HepG2 (cell line): ENCODE measurements at regions not wholly inside any gene's neighbourhood (a gene's known extent, or its start where the extent isn't known, plus 50 kb on each side); places are given as distances from the start of the nearest gene placed in this dataset.

Experiments
- CHD2 ChIP-seq: IDR thresholded peaks from 2 replicates; pipeline ENCODE4 v1.6.1; 2011; ENCODE audit warnings: low read depth, low read length, improper control_type of control experiment
- HOXA5 ChIP-seq: sonication (generic); formaldehyde crosslinking; IDR thresholded peaks from 2 replicates; pipeline ENCODE4 v1.4.0; 2020; ENCODE audit warnings: missing genetic modification reagents
- NFKBIZ ChIP-seq: IDR thresholded peaks from 2 replicates; pipeline ENCODE4 v1.6.1; 2018; ENCODE audit warnings: missing genetic modification reagents, missing compliant biosample characterization
- NR2C2 ChIP-seq: sonication (generic); formaldehyde crosslinking; IDR thresholded peaks from 2 replicates; pipeline ENCODE4 v1.4.0; 2020; ENCODE audit warnings: missing genetic modification reagents, mild to moderate bottlenecking, moderate library complexity, borderline replicate concordance
- TBP ChIP-seq: sonication (generic); formaldehyde crosslinking; IDR thresholded peaks from 2 replicates; pipeline ENCODE4 v1.5.0; 2020; ENCODE audit warnings: missing genetic modification reagents
- TCF7 ChIP-seq: sonication (generic); IDR thresholded peaks from 2 replicates; pipeline ENCODE4 v1.6.1; 2016; ENCODE audit warnings: antibody characterized with exemption, low read depth
- ZBTB20 ChIP-seq: sonication (generic); formaldehyde crosslinking; IDR thresholded peaks from 2 replicates; pipeline ENCODE4 v1.8.1; 2023; ENCODE audit warnings: missing genetic modification reagents, low read depth, mild to moderate bottlenecking, borderline replicate concordance
- ZFP36 ChIP-seq: fragments of 150-350 bp; IDR thresholded peaks from 2 replicates; pipeline ENCODE4 v1.6.1; 2018; ENCODE audit warnings: borderline replicate concordance, low read length, low read depth; ENCODE audit not compliant: partially characterized antibody
- ZNF256 ChIP-seq: sonication (generic); formaldehyde crosslinking; conservative IDR thresholded peaks from 2 replicates; pipeline ENCODE4 v1.4.0; 2020; ENCODE audit warnings: missing genetic modification reagents
- ZNF558 ChIP-seq: sonication (generic); formaldehyde crosslinking; IDR thresholded peaks from 2 replicates; pipeline ENCODE4 v1.9.0; 2022; ENCODE audit warnings: mild to moderate bottlenecking, missing genetic modification reagents, borderline replicate concordance
- ZNF747 ChIP-seq: sonication (generic); formaldehyde crosslinking; IDR thresholded peaks from 2 replicates; pipeline ENCODE4 v1.8.1; 2023; ENCODE audit warnings: missing genetic modification reagents, mild to moderate bottlenecking, borderline replicate concordance
- TF ChIP-seq, protein P1 (sequence below): sonication (generic); formaldehyde crosslinking; IDR thresholded peaks from 2 replicates; pipeline ENCODE4 v1.4.0; 2020; ENCODE audit warnings: missing genetic modification reagents, low read depth, mild to moderate bottlenecking, borderline replicate concordance
- TF ChIP-seq, protein P2 (sequence below): IDR thresholded peaks from 2 replicates; pipeline ENCODE4 v1.6.1; 2016; ENCODE audit warnings: low read depth, missing genetic modification reagents, missing compliant biosample characterization
- TF ChIP-seq, protein P3 (sequence below): IDR thresholded peaks from 2 replicates; pipeline ENCODE4 v1.6.1; 2016; ENCODE audit warnings: mild to moderate bottlenecking
- TF ChIP-seq, protein P4 (sequence below): sonication (generic); formaldehyde crosslinking; IDR thresholded peaks from 2 replicates; pipeline ENCODE4 v1.5.0; 2020; ENCODE audit warnings: mild to moderate bottlenecking, missing genetic modification reagents
- TF ChIP-seq, protein P5 (sequence below): conservative IDR thresholded peaks from 2 replicates; pipeline ENCODE4 v1.6.1; 2018; ENCODE audit warnings: missing genetic modification reagents
- TF ChIP-seq, protein P6 (sequence below): sonication (generic); formaldehyde crosslinking; IDR thresholded peaks from 2 replicates; pipeline ENCODE4 v1.5.0; 2020; ENCODE audit warnings: mild to moderate bottlenecking, missing genetic modification reagents

DNA sequence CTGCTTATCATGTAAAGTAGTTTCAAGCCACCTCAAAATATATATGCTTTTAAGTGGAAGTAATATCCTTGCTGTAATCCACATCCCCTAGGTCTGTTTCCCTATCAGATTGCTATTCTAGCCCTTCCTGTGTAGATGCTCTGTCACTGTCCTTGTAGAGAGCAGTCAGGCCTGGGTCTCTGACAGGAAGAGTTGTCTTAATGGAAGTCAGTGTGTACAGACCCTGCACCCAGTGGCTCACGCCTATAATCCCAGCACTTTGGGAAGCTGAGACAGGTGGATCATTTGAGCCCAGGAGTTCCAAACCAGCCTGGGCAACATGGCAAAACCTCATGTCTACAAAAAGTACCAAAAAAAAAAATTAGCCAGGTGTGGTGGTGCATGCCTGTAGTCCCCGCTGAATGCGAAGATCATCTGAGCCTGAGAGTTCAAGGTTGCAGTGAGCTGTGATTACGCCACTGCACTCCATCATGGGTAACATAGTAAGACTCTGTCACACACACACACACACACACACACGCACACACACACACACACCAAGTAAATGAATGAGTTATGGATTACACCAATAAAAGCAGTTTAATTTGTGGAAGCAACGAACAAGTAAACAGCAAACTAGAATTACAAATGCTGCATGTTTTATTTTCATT, 70.2 kb upstream of the DSC1 start (continued):
- peak; percentile 71 for TF ChIP-seq NR2C2 (CRISPR knock-in tag)
- TF ChIP-seq ZNF558 (CRISPR knock-in tag) = no peak
- no peak for TF ChIP-seq HOXA5 (CRISPR knock-in tag)
- peak; percentile 28; the same call in 1 of the 2 replicates for TF ChIP-seq TCF7
- no peak for TF ChIP-seq ZBTB20 (CRISPR knock-in tag)
- no peak for TF ChIP-seq NFKBIZ
- TF ChIP-seq ZNF256 = no peak
- TF ChIP-seq ZFP36 = no peak
- TF ChIP-seq, protein P1, sequence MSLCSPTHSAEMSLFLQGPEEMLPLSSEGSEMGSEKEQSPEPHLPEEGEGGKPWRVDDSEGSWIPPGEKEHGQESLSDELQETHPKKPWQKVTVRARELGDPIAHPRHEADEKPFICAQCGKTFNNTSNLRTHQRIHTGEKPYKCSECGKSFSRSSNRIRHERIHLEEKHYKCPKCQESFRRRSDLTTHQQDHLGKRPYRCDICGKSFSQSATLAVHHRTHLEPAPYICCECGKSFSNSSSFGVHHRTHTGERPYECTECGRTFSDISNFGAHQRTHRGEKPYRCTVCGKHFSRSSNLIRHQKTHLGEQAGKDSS (CRISPR knock-in tag) = peak; percentile 64; the same call in 1 of the 2 replicates
- no peak for TF ChIP-seq ZNF747 (CRISPR knock-in tag)
- TF ChIP-seq, protein P2, sequence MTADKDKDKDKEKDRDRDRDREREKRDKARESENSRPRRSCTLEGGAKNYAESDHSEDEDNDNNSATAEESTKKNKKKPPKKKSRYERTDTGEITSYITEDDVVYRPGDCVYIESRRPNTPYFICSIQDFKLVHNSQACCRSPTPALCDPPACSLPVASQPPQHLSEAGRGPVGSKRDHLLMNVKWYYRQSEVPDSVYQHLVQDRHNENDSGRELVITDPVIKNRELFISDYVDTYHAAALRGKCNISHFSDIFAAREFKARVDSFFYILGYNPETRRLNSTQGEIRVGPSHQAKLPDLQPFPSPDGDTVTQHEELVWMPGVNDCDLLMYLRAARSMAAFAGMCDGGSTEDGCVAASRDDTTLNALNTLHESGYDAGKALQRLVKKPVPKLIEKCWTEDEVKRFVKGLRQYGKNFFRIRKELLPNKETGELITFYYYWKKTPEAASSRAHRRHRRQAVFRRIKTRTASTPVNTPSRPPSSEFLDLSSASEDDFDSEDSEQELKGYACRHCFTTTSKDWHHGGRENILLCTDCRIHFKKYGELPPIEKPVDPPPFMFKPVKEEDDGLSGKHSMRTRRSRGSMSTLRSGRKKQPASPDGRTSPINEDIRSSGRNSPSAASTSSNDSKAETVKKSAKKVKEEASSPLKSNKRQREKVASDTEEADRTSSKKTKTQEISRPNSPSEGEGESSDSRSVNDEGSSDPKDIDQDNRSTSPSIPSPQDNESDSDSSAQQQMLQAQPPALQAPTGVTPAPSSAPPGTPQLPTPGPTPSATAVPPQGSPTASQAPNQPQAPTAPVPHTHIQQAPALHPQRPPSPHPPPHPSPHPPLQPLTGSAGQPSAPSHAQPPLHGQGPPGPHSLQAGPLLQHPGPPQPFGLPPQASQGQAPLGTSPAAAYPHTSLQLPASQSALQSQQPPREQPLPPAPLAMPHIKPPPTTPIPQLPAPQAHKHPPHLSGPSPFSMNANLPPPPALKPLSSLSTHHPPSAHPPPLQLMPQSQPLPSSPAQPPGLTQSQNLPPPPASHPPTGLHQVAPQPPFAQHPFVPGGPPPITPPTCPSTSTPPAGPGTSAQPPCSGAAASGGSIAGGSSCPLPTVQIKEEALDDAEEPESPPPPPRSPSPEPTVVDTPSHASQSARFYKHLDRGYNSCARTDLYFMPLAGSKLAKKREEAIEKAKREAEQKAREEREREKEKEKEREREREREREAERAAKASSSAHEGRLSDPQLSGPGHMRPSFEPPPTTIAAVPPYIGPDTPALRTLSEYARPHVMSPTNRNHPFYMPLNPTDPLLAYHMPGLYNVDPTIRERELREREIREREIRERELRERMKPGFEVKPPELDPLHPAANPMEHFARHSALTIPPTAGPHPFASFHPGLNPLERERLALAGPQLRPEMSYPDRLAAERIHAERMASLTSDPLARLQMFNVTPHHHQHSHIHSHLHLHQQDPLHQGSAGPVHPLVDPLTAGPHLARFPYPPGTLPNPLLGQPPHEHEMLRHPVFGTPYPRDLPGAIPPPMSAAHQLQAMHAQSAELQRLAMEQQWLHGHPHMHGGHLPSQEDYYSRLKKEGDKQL (CRISPR knock-in tag) = no peak
- no peak for TF ChIP-seq TBP (CRISPR knock-in tag)
- TF ChIP-seq, protein P3, sequence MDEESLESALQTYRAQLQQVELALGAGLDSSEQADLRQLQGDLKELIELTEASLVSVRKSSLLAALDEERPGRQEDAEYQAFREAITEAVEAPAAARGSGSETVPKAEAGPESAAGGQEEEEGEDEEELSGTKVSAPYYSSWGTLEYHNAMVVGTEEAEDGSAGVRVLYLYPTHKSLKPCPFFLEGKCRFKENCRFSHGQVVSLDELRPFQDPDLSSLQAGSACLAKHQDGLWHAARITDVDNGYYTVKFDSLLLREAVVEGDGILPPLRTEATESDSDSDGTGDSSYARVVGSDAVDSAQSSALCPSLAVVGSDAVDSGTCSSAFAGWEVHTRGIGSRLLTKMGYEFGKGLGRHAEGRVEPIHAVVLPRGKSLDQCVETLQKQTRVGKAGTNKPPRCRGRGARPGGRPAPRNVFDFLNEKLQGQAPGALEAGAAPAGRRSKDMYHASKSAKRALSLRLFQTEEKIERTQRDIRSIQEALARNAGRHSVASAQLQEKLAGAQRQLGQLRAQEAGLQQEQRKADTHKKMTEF = peak; percentile 44; the same call in 1 of the 2 replicates
- TF ChIP-seq CHD2 = no peak
- TF ChIP-seq, protein P4, sequence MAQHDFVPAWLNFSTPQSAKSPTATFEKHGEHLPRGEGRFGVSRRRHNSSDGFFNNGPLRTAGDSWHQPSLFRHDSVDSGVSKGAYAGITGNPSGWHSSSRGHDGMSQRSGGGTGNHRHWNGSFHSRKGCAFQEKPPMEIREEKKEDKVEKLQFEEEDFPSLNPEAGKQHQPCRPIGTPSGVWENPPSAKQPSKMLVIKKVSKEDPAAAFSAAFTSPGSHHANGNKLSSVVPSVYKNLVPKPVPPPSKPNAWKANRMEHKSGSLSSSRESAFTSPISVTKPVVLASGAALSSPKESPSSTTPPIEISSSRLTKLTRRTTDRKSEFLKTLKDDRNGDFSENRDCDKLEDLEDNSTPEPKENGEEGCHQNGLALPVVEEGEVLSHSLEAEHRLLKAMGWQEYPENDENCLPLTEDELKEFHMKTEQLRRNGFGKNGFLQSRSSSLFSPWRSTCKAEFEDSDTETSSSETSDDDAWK = no peak
- TF ChIP-seq, protein P5, sequence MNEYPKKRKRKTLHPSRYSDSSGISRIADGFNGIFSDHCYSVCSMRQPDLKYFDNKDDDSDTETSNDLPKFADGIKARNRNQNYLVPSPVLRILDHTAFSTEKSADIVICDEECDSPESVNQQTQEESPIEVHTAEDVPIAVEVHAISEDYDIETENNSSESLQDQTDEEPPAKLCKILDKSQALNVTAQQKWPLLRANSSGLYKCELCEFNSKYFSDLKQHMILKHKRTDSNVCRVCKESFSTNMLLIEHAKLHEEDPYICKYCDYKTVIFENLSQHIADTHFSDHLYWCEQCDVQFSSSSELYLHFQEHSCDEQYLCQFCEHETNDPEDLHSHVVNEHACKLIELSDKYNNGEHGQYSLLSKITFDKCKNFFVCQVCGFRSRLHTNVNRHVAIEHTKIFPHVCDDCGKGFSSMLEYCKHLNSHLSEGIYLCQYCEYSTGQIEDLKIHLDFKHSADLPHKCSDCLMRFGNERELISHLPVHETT (CRISPR knock-in tag) = no peak
- TF ChIP-seq, protein P6, sequence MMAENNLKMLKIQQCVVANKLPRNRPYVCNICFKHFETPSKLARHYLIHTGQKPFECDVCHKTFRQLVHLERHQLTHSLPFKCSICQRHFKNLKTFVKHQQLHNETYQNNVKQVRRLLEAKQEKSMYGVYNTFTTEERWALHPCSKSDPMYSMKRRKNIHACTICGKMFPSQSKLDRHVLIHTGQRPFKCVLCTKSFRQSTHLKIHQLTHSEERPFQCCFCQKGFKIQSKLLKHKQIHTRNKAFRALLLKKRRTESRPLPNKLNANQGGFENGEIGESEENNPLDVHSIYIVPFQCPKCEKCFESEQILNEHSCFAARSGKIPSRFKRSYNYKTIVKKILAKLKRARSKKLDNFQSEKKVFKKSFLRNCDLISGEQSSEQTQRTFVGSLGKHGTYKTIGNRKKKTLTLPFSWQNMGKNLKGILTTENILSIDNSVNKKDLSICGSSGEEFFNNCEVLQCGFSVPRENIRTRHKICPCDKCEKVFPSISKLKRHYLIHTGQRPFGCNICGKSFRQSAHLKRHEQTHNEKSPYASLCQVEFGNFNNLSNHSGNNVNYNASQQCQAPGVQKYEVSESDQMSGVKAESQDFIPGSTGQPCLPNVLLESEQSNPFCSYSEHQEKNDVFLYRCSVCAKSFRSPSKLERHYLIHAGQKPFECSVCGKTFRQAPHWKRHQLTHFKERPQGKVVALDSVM = no peak
